NCI-H2196 (cell line): ENCODE measurements at regions not wholly inside any gene's neighbourhood (a gene's known extent, or its start where the extent isn't known, plus 50 kb on each side); places are given as distances from the start of the nearest gene placed in this dataset.
A peak's percentile ranks its signal among the peaks of the same experiment; 100 is the strongest.
"Not testable (repeated sequence)": the region's sequence is repeated elsewhere in the genome, so short reads cannot be mapped to it uniquely, and the experiment has no call there.

Experiments
- DNase-seq: peaks from one replicate; lab custom pipeline; 2025; ENCODE audit not compliant: unreplicated experiment; lab: John Stamatoyannopoulos, UW

- DNase-seq = no peak
These were observed 1271.0 kb downstream of the NSUN3 start for GRCh38 chr3:95333826-95334225.

GRCh38 chr3:95334461-95334860, 1271.6 kb downstream of the NSUN3 start:
- peak; percentile 6 for DNase-seq

GRCh38 chr3:95335517-95335916, 1272.7 kb downstream of the NSUN3 start:
- DNase-seq = no peak

- DNase-seq = no peak
These were observed 1275.6 kb downstream of the NSUN3 start for GRCh38 chr3:95338446-95338845.

- DNase-seq = no peak
These were observed 1278.5 kb downstream of the NSUN3 start for GRCh38 chr3:95341314-95341713.

GRCh38 chr3:95343228-95343627, 1280.4 kb downstream of the NSUN3 start:
- DNase-seq = no peak

- DNase-seq = no peak
These were observed 1280.9 kb downstream of the NSUN3 start for GRCh38 chr3:95343767-95344166.

- DNase-seq = not testable (repeated sequence)
These were observed 1285.1 kb downstream of the NSUN3 start for GRCh38 chr3:95347936-95348335.

GRCh38 chr3:95348879-95349278, 1286.0 kb downstream of the NSUN3 start:
- no peak for DNase-seq

- no peak for DNase-seq
These were observed 1287.2 kb downstream of the NSUN3 start for GRCh38 chr3:95350049-95350448.

GRCh38 chr3:95351158-95351557, 1288.3 kb downstream of the NSUN3 start:
- no peak for DNase-seq

GRCh38 chr3:95352471-95352870, 1289.6 kb downstream of the NSUN3 start:
- no peak for DNase-seq

- DNase-seq = no peak
These were observed 1291.6 kb downstream of the NSUN3 start for GRCh38 chr3:95354489-95354888.

GRCh38 chr3:95356764-95357501, 1294.1 kb downstream of the NSUN3 start:
- DNase-seq = no peak

GRCh38 chr3:95387242-95388021, 1324.6 kb downstream of the NSUN3 start:
- DNase-seq = no peak

- no peak for DNase-seq
These were observed 1327.0 kb downstream of the NSUN3 start for GRCh38 chr3:95389725-95390313.

GRCh38 chr3:95394286-95394685, 1331.4 kb downstream of the NSUN3 start:
- no peak for DNase-seq

GRCh38 chr3:95399585-95399984, 1336.7 kb downstream of the NSUN3 start:
- no peak for DNase-seq

- DNase-seq = no peak
These were observed 1338.8 kb downstream of the NSUN3 start for GRCh38 chr3:95401693-95402092.

GRCh38 chr3:95407709-95408463, 1345.0 kb downstream of the NSUN3 start:
- DNase-seq = no peak

- DNase-seq = no peak
These were observed 1345.6 kb downstream of the NSUN3 start for GRCh38 chr3:95408464-95408862.
